HG03280 (cell line): ENCODE measurements at regions not wholly inside any gene's neighbourhood (a gene's known extent, or its start where the extent isn't known, plus 50 kb on each side); places are given as distances from the start of the nearest gene placed in this dataset.

Experiments used
- ATAC-seq: cut with Tn5 transposase; IDR thresholded peaks from one replicate; pipeline ENCODE4 v1.9.1; 2021; ENCODE audit warnings: mild to moderate bottlenecking, moderate library complexity; ENCODE audit not compliant: unreplicated experiment

DNA sequence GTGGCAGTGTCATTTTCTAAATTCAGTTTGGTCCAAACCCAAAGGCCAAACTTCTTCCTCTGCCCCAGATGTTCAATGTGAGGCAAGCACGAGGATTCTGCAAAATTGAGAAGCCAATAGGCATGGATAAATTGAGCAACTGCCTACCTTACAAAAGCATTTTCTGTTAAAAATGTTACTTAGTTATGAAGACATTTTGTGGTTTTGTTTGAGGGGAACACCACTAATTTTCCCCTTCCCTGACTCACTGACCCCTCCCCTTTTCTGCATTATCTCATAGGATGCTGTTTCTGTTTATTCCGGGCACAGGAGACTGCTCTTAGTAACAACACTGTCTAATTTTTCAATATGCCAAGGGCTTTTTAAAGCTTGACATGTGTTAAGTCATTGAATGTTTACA lies 462.8 kb downstream of the INSC start:
- no peak for ATAC-seq

DNA sequence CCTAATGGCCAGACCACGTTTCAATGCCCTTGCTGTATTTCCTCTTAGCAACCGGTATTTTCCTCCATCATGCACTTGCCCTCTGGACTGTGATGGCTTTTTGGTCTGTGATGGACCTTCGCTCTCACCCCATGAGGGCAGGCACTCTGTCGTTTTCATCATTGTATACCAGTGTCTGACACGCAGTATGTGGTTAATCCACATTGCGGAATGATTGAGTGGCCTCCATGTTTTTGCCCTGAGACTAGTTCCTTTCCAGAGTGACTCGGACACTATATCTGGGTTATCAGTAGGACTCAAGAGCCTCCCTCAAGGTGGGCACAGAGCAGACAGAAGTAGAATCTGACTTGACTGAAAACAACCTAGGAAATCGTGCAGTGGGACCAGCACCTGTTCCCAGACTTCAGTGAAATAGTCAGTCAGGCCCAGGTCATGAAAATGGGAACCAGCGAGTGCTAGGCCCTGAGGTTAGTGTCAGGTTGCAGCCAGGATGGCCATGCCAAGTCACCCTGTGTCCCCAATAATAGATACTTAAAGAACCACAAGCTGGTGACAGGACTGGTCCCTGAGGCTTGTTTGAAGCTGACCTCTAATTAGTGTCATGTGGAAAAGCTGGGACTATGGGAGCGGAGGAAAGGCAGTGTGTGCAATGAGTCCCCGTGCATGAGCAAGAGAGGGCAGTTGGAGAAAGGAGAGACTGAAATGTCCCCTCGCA lies 464.7 kb downstream of the INSC start:
- ATAC-seq, result no peak

DNA sequence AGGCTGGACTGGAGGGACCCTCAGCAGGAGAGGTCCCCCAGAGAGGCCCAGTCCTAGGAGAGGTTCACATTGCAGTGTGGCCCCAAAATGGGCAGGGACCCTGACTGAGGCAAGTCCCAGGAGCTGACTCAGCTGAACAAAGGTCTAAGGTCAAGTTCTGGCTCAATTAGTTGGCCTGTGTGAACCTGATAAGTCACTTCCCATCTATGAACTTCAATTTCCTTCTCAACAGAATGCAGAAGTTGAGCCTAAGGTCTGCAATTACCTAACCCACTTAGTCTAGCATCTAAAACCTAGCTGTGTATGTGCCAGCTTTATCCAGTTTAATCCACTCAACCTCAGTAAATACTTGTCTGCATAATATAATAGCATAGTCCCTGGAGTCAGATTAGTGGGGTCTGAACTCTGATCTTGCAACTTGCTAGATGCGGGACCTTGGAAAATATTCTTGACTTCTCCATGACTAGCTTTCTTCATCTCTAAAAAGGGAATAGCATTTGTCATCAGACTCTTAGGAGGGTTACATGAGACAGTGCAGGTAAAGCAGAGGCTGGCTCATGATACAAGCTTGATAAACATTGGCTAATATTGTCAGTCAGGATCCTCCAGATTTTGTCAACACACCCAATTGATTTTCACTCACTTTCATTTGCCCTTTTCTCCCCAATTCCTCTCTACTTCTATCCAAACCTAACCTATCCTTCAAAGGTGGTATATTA lies 465.5 kb downstream of the INSC start:
- no peak for ATAC-seq

DNA sequence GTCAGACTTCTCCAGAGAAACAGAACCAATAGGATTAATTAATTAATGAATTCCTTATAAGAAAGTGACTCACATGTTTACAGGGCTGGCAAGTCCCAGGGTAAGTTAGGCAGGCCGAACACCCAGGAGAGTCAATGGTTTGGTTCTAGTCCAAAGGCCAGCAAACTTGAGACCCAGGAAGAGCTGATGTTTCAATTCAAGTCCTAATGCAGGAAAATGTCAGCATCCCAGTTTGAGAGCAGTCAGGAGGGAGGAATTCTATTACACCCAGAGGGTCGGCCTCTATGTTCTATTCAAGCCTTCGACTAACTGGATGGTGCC lies 466.0 kb downstream of the INSC start:
- no peak for ATAC-seq

DNA sequence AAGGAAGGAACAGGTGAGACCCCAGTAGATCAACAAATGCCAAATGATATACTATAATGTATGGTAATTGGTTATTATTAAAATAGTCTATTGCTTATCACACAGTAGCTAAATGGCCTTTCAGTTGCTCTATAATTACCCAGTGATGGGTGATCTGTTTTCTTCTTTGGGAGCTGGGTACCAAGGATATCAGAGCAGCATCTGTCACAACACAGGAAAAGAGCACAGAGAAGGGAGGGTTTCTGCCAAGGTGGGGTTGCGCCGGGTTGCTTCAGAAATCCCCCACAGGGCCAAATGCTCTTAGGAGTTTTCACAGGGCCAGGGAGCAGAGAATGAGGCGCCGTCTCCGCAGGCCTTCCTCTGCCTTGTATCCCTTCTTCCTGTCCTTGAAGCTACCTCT lies 469.4 kb downstream of the INSC start:
- no peak for ATAC-seq

DNA sequence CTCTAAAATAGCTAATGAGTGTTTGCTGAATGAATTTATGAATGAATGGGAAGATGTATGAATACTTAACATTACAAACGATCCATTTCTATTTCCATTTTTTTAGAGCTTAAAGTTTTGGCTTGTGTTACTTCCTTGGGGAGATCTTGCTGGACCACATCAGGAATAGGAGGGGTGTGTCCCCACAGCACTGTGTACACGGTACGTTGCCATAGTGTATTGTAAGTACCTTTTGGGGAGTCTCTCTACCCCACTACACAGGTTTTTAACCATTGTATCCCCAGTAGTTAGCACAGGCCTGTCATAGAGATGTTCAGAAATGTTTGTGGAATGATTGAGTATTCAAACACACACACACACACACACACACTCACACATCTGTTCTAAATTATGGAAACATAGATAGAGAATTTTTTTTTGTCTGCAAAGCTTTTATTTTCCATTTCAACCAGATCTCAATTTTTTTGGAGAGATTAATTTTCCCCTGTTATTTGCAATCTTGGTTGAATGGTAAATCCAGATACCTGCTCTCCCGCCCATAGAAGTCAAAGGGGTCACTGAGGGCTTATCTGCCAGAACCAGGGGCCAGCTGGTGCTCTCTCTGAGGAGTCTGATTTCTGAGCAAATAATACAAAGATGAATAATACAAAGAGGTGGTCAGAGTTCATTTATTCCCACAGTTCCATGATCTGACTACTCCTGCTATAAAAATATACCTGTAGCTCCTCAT lies 471.0 kb downstream of the INSC start:
- no peak for ATAC-seq

DNA sequence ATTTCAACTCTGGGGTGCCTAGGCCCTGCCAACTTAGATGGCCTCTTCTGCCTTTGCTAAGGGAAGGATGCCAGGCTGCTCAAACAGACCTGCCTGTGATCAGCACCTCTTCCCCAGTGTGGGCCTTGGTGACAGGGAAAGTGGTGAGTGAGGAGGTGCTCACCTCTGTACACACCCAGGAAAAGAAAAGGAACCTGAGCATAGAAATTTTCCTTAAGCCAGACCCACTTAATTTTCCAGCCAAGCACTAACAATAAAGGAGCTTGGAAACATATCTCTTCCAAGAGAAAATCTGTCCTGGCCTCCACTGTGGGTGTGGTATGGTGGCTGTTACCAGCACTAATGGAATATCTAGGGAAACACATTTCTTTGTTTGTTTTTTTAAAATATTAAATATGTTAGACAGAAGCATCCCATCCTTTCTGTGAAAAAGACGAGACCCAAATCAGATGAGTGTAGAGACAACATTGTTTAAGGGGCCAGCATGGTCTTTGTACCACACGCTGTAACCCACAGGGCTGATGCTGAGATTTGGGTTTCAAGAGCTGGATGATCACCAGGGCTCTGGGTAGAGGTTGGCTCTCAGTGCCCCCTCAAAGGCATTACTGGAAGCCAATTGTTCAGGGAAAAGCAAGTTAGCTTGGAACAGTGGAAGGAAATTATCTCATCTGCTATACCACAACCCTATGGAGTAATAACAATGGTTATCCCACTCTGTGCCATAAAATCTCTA lies 472.2 kb downstream of the INSC start:
- no peak for ATAC-seq

DNA sequence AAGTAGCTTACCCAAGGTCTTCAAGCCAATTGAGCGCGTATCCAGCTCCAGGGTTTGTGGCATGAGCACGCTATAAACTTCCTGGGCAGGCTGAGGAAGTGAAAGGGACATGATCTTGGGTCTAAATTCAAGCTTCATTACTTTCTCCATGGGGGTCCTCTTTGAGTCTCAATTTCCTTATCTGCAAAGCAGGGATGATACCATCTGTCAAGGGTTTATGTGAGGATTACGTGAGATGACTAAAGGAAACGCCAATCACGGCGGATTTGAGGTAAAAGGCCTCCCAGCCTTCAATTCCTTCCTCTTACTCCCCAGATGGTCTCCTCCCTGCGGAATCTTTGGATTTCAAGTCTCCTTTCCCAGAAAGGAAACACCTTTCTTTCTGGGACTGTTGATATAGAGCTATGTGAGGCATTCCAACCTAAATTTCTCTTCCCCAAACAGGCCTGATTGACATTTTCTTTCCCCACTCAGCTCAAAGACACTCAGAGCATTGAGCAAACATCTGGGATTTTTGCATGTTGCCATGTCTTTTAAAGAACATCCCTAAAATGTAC lies 474.4 kb downstream of the INSC start:
- ATAC-seq, result no peak

DNA sequence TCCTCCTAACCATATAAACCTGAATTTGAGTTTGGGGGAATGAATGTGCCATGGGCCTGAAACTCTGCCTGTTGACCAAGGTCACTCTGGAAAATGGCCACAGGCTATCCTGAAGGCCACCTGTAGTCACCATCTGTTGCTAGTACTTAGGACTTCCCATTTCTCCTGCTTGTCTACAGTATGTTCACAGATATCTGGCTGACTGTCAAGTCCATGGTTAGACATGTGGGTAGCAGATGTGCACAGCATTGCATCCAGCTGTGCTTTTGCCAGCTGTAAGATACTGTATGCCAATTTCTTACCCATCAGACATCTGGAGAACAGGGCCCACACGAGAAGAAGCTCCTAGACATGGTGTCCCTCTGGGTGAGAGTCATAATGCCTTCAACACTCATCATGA lies 475.4 kb downstream of the INSC start:
- no peak for ATAC-seq

DNA sequence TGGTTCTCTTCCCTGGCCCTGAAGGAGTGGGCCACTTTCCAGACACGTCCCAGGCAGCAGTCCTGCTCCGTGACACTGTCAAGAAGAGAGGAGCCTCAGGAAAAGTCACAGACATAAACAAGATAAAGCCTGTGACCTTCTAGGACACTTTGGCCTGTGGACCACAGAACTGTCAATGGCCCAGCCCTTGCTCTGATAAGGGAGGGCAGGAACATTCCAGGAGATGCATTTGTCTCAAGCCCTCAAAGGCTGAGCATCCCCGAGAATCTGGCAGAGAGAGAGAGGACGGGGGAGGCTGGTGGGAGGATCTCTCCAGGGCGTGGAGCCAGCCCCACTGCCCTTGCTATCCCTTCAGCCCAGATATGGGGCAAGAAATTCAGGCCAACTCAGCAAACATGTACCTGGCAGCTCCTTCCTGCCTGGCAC lies 476.4 kb downstream of the INSC start:
- ATAC-seq, result no peak

DNA sequence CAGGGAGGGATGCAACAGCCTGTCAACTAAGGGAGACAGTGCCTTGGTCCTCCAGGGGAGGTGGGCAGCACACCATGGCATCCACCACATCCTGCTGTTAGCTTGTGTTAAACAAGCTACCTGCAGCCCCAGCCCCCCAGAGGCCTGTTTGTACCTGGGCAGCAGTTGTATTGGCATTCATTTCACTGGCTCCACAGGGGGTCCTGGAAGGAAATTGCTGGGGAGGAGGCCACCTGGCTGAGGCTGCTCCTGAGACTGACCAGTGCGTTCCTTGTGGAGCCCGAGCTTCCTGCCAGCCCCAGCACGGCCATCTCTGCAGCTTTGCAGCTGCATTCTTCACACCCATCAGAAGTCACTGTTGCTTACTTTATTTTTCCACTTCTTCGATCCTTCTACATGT lies 479.9 kb downstream of the INSC start:
- ATAC-seq, result no peak

DNA sequence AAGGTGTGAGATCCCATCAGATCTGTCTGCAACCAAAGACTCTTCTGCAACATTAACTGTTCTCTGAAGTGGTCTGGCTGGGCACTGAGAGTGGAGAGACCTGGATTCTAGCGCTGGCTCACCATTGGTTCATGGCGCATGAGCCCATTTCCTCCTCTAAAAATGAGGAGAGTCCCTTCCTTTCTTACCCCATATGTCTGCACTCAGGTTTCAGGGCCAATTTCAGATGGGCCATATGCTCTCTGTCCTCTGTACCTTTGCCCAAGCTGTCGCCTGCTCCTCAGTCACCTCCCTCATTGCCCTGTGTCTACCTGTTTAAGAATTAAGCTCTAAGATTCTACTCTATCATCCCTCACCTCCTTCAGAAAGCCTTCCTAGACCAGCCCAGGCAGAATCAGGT lies 484.7 kb downstream of the INSC start:
- ATAC-seq, result no peak

DNA sequence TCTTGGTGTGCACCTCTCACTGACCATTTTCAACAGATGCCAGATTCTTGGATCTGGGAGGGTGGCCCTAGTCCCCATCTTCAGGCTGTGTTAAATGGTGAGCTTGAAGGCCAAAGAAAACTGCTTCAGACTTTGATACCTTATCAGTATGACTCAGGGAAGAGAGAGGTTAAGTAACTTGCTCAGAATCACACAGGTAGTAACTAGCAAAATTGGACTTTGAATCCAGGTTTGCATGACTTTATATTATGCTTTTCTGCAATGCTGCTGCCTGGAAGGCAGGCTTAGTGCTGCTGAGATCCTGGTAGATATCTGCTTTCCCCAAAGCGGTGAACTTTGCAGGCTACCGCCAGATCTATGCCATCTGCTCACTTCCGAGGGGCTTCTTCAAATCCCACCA lies 487.3 kb downstream of the INSC start:
- no peak for ATAC-seq

DNA sequence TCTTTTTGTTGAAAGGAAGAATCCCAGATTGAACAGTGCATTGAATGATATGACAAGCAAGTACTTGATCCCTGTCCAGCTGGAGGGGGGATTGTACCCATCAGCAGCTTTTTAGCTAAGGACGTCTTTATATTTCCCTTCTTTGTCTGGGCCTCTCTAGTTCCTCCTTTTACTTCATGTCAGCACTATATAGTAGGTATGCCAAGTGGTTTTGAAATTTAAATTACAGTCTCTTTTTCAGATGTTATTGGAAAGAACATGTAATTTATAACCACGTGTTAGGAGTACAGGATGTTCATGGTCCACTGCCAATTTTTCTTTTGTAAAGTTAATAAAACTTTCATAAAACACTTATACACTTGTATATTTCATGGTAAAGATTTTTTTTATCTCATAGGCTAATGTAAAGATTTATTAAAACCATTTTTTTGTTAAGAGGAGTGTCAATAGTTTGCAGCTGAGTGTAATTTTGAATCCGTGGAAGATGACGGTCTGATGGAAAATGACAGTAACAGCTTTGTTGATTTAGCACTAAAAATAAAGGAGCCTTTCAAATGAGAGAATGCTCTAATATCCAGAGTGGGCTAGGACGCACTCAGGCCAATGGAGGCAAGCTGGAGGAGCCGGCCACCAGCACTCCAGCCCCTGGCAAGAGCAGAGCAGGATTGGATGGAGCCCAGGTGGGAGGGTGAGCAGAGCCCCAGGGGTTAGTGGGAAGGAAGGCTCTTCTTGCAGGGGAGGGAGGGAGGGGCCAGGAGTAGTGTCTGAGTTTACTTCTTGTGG lies 488.3 kb downstream of the INSC start:
- no peak for ATAC-seq

DNA sequence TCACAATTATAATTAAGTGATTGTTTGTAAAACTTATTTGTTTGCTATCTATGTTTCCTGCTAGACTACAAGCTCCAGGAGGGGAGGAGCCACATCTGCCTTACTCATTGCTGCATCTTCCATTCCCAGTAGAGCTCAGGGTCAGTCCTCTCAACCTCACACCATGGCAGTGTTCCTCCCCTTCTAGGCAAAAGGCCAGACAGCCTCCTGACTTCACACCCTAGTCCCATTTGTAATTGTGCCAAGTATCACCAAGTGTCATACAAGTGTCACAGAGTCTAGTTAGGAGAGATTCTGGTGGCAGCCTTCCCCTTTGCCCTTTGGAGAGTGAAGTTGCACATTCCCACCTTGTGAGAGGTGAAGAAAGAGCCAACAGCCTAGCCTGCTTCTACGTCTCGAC lies 490.4 kb downstream of the INSC start:
- ATAC-seq, result no peak

DNA sequence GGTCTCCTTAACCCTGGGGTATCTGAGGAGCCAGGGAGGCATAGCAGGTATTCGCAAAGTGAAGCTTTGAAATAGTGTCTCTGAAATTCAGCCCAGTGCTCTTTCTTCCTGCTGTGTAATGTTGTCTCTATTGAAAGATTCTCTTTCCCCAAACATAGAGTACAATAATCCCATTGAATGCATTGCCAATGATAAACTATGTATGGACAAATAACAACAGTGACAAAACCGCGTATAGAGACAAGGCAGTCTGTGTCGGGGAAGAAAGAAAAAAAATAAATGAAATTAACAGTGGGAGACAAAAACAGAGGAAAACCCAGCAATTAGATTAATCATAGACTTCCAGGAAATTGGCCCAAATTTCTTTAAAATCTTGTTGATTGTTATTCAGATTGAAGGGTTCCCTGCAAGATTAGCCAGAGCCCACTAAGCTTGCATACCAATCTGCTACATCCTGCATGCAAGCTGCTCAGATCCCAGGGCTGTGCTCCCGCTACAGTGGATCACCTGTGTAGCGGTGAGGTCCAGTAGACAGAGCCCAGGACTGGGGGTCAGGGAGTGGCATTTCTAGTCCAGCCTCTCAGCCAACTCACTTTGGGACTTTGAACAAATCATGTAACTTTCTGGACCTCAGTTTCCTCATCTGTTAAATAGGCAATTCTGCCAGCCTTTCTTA lies 492.8 kb downstream of the INSC start:
- no peak for ATAC-seq

DNA sequence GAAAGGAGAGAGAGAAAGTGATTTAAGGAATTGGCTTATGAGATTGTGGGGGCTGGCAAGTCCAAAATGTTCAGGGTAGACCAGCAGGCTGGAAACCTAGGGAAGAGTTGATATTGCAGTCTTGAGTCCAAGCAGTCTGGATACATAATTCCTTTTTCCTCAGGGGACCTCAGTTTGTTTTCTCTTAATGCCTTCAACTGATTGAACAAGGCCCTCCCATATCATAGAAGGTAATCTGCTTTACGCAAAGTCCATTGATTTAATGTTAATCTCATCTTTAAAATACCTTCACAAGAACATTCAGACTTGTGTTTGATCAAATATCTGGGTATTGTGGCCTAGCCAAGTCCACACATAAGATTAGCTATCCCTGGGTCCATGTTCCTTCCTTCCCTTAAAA lies 494.7 kb downstream of the INSC start:
- no peak for ATAC-seq

DNA sequence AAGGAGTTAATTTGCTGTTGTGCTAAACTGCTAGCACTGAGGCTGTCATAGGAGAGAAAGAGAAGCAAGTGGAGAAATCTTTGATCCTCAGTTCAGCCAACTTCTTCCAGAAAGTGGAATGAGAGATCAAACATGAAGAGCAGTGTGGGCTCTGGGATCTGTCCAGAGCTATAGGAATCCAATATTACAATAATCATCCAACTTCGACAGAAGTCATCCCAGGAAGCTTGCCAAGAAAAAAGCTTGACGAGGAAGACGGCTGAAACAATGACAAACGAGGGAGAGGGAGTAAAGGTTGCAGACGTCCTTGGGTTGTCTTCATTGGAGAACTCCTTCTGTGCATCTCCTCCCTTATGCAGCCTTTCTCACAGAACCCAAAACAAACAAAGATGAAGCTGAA lies 496.2 kb downstream of the INSC start:
- ATAC-seq, result no peak

DNA sequence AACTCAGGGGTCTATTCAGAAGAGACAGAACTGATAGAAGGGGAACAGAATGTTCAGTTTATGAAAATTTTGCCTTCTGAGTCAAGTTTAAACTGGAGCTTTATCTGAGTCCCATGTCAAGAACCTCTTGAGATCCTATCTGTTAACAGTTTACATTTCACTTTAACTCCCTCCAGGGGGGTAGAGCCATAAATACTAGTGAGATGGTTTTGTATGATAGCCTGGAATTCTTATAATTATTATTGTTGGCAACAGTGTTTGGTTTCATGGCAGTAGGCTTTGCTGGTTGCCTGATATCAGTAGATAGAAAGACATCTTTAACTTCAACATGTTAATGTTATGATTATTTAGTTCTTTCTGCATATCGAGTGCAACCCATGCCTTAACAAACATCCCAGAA lies 498.5 kb downstream of the INSC start:
- no peak for ATAC-seq

DNA sequence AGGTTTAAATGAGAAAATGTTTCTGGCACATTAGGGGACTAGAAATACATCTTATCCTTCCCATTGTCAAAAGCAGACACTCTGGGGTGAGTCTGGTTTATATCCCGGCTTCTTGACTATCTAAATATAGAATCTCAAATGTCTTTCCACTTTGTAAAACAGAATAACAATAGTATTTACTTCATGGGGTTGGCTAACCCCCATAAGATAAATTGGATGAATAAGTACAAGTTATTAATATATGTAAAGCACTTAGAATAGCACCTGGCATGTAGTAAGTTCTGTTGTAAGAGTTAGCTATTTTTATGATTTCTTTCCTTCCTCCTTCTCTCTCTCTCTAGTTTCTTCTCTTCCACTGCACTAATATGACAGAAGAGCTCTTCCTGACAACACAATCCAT lies 499.1 kb downstream of the INSC start:
- no peak for ATAC-seq
